Panc1 (cell line): ENCODE measurements at regions not wholly inside any gene's neighbourhood (a gene's known extent, or its start where the extent isn't known, plus 50 kb on each side); places are given as distances from the start of the nearest gene placed in this dataset.

Experiments used
- ATAC-seq: fragments of 200-7000 bp; cut with Tn5 transposase; 2 replicates; pipeline ENCODE4 v1.9.1; 2020; ENCODE audit warnings: mild to moderate bottlenecking, moderate library complexity
- BruUV-seq: library from RNA; stranded (reverse); fragments of 400-500 nt; replicated peaks from 2 replicates; lab custom pipeline; 2021; lab: Mats Ljungman, UMichigan
- CTCF ChIA-PET: fragments of 300-600 bp; sonication (Branson Sonifier 250); formaldehyde crosslinking; loops from one replicate; lab custom pipeline; 2022; ENCODE audit warnings: antibody characterized with exemption; lab: Charles Lee
- POLR2A ChIA-PET: fragments of 300-600 bp; sonication (Branson Sonifier 250); formaldehyde crosslinking; loops from one replicate; lab custom pipeline; 2022; ENCODE audit warnings: antibody characterized with exemption; lab: Charles Lee
- DNase-seq: peaks from one replicate; pipeline ENCODE4 v3.0.0-alpha.2; 2010; ENCODE audit warnings: low read depth, low spot score
- H3K27ac ChIP-seq: 2 replicates; pipeline ENCODE4 v1.5.1; 2011; ENCODE audit warnings: mild to moderate bottlenecking, low read length, inconsistent platforms
- H3K27me3 ChIP-seq: fragments of 200-500 bp; sonication (Bioruptor generic); 2 replicates; pipeline ENCODE4 v1.6.0; 2014; ENCODE audit warnings: low read length, inconsistent platforms; ENCODE audit not compliant: control insufficient read depth, insufficient read depth
- H3K36me3 ChIP-seq: fragments of 200-500 bp; sonication (Bioruptor generic); 2 replicates; pipeline ENCODE4 v1.5.1; 2014; ENCODE audit warnings: inconsistent platforms, mild to moderate bottlenecking, low read length, moderate library complexity; ENCODE audit not compliant: control insufficient read depth, insufficient read depth
- H3K4me1 ChIP-seq: 2 replicates; pipeline ENCODE4 v1.5.1; 2011; ENCODE audit warnings: inconsistent platforms, mild to moderate bottlenecking, low read length, moderate library complexity; ENCODE audit not compliant: control insufficient read depth, insufficient read depth
- H3K4me3 ChIP-seq, 2 experiments: 2 replicates each; pipeline ENCODE4 v1.5.1; 2011 to 2012; ENCODE audit warnings: low read depth in 2 of 2, low read length in 2 of 2, mild to moderate bottlenecking in 2 of 2, inconsistent platforms in 1 of 2, moderate library complexity in 1 of 2
- H3K9me3 ChIP-seq: fragments of 200-500 bp; sonication (Bioruptor generic); 2 replicates; pipeline ENCODE4 v1.5.1; 2014; ENCODE audit warnings: low read depth, mild to moderate bottlenecking, inconsistent platforms, low read length, moderate library complexity; ENCODE audit not compliant: control insufficient read depth, insufficient read depth
- POLR2AphosphoS5 ChIP-seq: IDR thresholded peaks from 2 replicates; pipeline ENCODE4 v1.6.1; 2012; ENCODE audit warnings: mild to moderate bottlenecking, low read depth, low read length, moderate library complexity
- SIN3A ChIP-seq: IDR thresholded peaks from 2 replicates; pipeline ENCODE4 v1.6.1; 2012; ENCODE audit warnings: low read depth, mild to moderate bottlenecking, low read length, moderate library complexity, borderline replicate concordance; ENCODE audit not compliant: insufficient read depth
- TCF7L2 ChIP-seq: IDR thresholded peaks from 2 replicates; pipeline ENCODE4 v1.6.1; 2011; ENCODE audit warnings: mild to moderate bottlenecking, low read depth, low read length, inconsistent platforms
- in situ Hi-C: cut with HindIII; loops from 2 replicates; pipeline ENCODE4 v1.10.0; 2016; ENCODE audit warnings: low sequenced_read_pairs, low pct_unique_long_range_greater_than_20kb
- intact Hi-C: fragments of 100-400 bp; cut with micrococcal nuclease; formaldehyde crosslinking; loops from one replicate; pipeline ENCODE4 v1.10.0; 2022; ENCODE audit not compliant: unreplicated experiment
- TF ChIP-seq, protein P1 (sequence below): fragments of 450-650 bp; IDR thresholded peaks from 2 replicates; pipeline ENCODE4 v1.5.1; 2017; ENCODE audit warnings: mild to moderate bottlenecking
- TF ChIP-seq, protein P2 (sequence below), 2 experiments: IDR thresholded peaks; 2 replicates each; pipeline ENCODE4 v1.6.1; 2011 to 2012; ENCODE audit warnings: low read depth in 2 of 2, control low read depth in 1 of 2, low read length in 1 of 2, mild to moderate bottlenecking in 1 of 2, moderate library complexity in 1 of 2; ENCODE audit not compliant: insufficient read depth in 1 of 2

DNA sequence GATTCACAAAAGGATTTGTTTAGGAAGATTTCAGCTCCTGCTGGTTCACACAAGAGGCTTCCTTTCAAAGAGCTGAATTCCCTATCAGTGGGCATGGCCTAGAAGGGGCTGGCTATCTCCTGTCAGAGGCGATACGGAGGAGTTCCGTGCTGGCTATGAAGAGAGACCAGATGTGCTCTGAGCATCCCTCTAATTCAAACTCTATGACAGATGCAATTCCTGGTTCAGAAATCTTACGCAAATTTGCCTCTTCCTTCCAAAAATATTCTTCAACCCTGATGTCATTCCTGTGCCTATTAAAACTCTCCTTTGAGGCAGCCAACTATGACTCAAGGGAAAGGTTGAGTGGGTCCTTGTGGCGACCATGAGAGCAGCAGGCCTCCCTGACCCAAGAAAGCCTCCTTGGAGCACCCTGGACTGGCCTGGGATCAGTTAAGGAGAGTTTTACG, 139.3 kb upstream of the HES1 start:
- H3K27ac ChIP-seq: peak overlapping the region; percentile 50
- POLR2A ChIA-PET: no interaction called here
- DNase-seq: no peak
- intact Hi-C loops: no loop called here
- CTCF ChIA-PET: no interaction called here
- TF ChIP-seq, protein P1, sequence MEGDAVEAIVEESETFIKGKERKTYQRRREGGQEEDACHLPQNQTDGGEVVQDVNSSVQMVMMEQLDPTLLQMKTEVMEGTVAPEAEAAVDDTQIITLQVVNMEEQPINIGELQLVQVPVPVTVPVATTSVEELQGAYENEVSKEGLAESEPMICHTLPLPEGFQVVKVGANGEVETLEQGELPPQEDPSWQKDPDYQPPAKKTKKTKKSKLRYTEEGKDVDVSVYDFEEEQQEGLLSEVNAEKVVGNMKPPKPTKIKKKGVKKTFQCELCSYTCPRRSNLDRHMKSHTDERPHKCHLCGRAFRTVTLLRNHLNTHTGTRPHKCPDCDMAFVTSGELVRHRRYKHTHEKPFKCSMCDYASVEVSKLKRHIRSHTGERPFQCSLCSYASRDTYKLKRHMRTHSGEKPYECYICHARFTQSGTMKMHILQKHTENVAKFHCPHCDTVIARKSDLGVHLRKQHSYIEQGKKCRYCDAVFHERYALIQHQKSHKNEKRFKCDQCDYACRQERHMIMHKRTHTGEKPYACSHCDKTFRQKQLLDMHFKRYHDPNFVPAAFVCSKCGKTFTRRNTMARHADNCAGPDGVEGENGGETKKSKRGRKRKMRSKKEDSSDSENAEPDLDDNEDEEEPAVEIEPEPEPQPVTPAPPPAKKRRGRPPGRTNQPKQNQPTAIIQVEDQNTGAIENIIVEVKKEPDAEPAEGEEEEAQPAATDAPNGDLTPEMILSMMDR: no peak
- TF ChIP-seq SIN3A (no peak), TCF7L2 (no peak), POLR2AphosphoS5 (no peak)
- TF ChIP-seq, protein P2, sequence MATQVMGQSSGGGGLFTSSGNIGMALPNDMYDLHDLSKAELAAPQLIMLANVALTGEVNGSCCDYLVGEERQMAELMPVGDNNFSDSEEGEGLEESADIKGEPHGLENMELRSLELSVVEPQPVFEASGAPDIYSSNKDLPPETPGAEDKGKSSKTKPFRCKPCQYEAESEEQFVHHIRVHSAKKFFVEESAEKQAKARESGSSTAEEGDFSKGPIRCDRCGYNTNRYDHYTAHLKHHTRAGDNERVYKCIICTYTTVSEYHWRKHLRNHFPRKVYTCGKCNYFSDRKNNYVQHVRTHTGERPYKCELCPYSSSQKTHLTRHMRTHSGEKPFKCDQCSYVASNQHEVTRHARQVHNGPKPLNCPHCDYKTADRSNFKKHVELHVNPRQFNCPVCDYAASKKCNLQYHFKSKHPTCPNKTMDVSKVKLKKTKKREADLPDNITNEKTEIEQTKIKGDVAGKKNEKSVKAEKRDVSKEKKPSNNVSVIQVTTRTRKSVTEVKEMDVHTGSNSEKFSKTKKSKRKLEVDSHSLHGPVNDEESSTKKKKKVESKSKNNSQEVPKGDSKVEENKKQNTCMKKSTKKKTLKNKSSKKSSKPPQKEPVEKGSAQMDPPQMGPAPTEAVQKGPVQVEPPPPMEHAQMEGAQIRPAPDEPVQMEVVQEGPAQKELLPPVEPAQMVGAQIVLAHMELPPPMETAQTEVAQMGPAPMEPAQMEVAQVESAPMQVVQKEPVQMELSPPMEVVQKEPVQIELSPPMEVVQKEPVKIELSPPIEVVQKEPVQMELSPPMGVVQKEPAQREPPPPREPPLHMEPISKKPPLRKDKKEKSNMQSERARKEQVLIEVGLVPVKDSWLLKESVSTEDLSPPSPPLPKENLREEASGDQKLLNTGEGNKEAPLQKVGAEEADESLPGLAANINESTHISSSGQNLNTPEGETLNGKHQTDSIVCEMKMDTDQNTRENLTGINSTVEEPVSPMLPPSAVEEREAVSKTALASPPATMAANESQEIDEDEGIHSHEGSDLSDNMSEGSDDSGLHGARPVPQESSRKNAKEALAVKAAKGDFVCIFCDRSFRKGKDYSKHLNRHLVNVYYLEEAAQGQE (IDR thresholded peaks at IDR 0.05; ENCODE audit: insufficient read depth in 1 of 2, low read depth in 2 of 2, low read length in 1 of 2): no peak
- H3K27me3 ChIP-seq: no peaks in the 10 kb centered on the region
- no peak for ATAC-seq
- no peaks in the 10 kb centered on the region for H3K9me3 ChIP-seq
- BruUV-seq: no TSS peak
- H3K4me1 ChIP-seq: 0 out of 2 replicates have a peak, but pooled peaks cover 8% of the 10 kb centered on the region
- H3K36me3 ChIP-seq: no peaks in the 10 kb centered on the region
- no peak overlapping the region for H3K4me3 ChIP-seq
- in situ Hi-C loops: no loop called here

DNA sequence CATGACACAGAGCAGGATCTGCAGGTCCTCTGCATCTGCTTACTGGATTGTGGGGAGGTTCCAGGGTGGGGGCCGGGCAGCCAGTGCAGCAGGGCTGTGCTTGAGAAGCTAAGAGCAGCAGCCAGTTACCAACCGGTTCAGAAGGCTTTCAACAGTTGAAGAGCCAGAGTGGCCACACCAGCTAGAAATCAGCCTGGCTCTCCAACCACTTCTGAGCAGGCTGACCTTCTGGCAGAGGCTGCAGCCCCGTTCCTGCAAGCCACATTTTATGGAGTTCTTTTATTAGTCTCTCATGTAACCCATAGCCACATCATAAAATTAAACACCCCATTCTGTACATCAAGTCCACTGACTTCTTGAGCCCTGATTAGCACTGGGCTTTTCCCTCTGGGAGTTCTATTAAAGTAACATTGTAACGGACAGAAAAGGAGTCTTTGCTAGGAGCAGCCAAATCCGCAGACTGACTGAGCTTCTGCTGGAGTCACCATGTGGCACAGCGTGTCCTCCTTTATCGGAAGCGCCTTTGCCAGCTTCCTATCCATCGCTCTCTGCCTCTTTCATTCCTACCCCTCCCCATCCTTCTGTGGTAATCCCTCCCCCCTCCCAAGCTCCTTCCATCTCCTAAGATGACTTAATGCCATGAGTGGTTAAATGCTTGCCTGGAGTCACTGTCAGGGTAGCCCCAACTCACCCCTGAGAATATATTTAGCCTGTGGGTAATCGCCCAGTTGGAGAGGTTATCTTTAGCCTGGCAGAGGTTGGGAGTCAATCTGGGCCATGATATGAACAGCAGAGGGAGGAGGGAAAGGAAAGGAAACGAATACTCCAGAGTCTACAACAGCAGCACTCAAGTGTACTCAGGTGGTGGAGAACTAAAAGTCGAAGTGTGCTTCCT, 138.5 kb upstream of the HES1 start:
- H3K4me3 ChIP-seq: no peak overlapping the region
- ChIA-PET POLR2A (no interaction called here), CTCF (no interaction called here)
- H3K27me3 ChIP-seq: no peaks in the 10 kb centered on the region
- H3K36me3 ChIP-seq: no peaks in the 10 kb centered on the region
- no peak for DNase-seq
- H3K4me1 ChIP-seq: peaks cover 15% of the 10 kb centered on the region; the same call in 1 of the 2 replicates
- no peaks in the 10 kb centered on the region for H3K9me3 ChIP-seq
- H3K27ac ChIP-seq: peak overlapping the region; percentile 50
- intact Hi-C loops (no loop called here), in situ Hi-C loops (no loop called here)
- no peak for ATAC-seq
- no TSS peak for BruUV-seq
- no peak for TF ChIP-seq SIN3A
- TF ChIP-seq, protein P1: no peak
- TF ChIP-seq TCF7L2: no peak
- no peak for TF ChIP-seq POLR2AphosphoS5
- TF ChIP-seq, protein P2 (IDR thresholded peaks at IDR 0.05; ENCODE audit: insufficient read depth in 1 of 2, low read depth in 2 of 2, low read length in 1 of 2): no peak
